ENCODE measurements at regions not wholly inside any gene's neighbourhood (a gene's known extent, or its start where the extent isn't known, plus 50 kb on each side); places are given as distances from the start of the nearest gene placed in this dataset.

DNA sequence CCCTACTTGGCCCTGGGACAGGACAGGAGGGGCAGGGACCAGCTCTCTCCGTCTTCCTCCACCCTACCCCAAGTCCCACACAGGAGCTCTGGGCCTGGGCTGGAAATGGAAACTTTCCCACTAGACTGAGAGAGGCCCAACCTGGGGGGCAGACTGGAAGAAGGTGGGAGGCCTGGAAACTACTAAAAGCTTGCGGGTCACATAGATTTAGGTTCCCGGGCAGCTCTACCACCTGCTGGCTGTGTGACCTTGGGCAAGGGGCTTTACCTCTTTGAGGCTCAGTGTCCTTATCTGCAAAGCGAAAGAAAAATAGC, 49.9 kb upstream of the CCDC174 start:
- no peak for TF ChIP-seq EZH2 (IDR thresholded peaks at IDR 0.05; ENCODE audit: borderline replicate concordance, low read depth, low read length, severe bottlenecking)
- TF ChIP-seq, protein P1, sequence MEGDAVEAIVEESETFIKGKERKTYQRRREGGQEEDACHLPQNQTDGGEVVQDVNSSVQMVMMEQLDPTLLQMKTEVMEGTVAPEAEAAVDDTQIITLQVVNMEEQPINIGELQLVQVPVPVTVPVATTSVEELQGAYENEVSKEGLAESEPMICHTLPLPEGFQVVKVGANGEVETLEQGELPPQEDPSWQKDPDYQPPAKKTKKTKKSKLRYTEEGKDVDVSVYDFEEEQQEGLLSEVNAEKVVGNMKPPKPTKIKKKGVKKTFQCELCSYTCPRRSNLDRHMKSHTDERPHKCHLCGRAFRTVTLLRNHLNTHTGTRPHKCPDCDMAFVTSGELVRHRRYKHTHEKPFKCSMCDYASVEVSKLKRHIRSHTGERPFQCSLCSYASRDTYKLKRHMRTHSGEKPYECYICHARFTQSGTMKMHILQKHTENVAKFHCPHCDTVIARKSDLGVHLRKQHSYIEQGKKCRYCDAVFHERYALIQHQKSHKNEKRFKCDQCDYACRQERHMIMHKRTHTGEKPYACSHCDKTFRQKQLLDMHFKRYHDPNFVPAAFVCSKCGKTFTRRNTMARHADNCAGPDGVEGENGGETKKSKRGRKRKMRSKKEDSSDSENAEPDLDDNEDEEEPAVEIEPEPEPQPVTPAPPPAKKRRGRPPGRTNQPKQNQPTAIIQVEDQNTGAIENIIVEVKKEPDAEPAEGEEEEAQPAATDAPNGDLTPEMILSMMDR (IDR thresholded peaks at IDR 0.05; ENCODE audit: borderline replicate concordance, extremely low read depth, low read length, poor library complexity, severe bottlenecking), result no peak

Measured in DND-41 (cell line).